ENCODE measurements at regions not wholly inside any gene's neighbourhood (a gene's known extent, or its start where the extent isn't known, plus 50 kb on each side); places are given as distances from the start of the nearest gene placed in this dataset.

- H3K9me1 ChIP-seq (ENCODE audit: control insufficient read depth, insufficient read depth, low read length): no peaks in the 10 kb centered on the region
- no peak for TF ChIP-seq BRF1 (IDR thresholded peaks at IDR 0.05; ENCODE audit: borderline replicate concordance, extremely low read depth, insufficient read length)
- no peak for TF ChIP-seq PHF8 (IDR thresholded peaks at IDR 0.05; ENCODE audit: borderline replicate concordance, low read length)
- no peak for TF ChIP-seq JUN (IDR thresholded peaks at IDR 0.05; ENCODE audit: borderline replicate concordance, low read depth, low read length)
- no peak for TF ChIP-seq JUN (CRISPR knock-in tag; IDR thresholded peaks at IDR 0.05; ENCODE audit: borderline replicate concordance)
- TF ChIP-seq PTBP1 (IDR thresholded peaks at IDR 0.05; ENCODE audit: low read depth, low read length): no peak
- TF ChIP-seq FOSL1 (tag; conservative IDR thresholded peaks at IDR 0.05): no peak
- no peak for TF ChIP-seq RUNX1 (IDR thresholded peaks at IDR 0.05; ENCODE audit: low read depth)
- TF ChIP-seq ZNF780A (CRISPR knock-in tag; IDR thresholded peaks at IDR 0.05): no peak
- no peak for TF ChIP-seq ZNF224 (CRISPR knock-in tag; IDR thresholded peaks at IDR 0.05)
- TF ChIP-seq ZNF778 (CRISPR knock-in tag; IDR thresholded peaks at IDR 0.05): no peak
- no peak for TF ChIP-seq MYC (IDR thresholded peaks at IDR 0.05; ENCODE audit: low read depth, low read length)
- no peak for TF ChIP-seq MYC (CRISPR knock-in tag; IDR thresholded peaks at IDR 0.05; ENCODE audit: borderline replicate concordance, low read depth)
- TF ChIP-seq E2F3 (CRISPR knock-in tag; IDR thresholded peaks at IDR 0.05): no peak
- TF ChIP-seq POLR3G (IDR thresholded peaks at IDR 0.05; ENCODE audit: extremely low read depth, insufficient read length, insufficient replicate concordance): no peak
- no peak for TF ChIP-seq POLR2AphosphoS5 (IDR thresholded peaks at IDR 0.05; ENCODE audit: control insufficient read depth, insufficient read depth, low read depth, low read length)
- no peak for TF ChIP-seq HINFP (tag; conservative IDR thresholded peaks at IDR 0.05; ENCODE audit: low read depth)
- TF ChIP-seq MAZ (CRISPR knock-in tag; conservative IDR thresholded peaks at IDR 0.05 in 1 of 2, IDR thresholded peaks at IDR 0.05 in 1 of 2): no peak
- no peak for TF ChIP-seq ZNF143 (CRISPR knock-in tag; IDR thresholded peaks at IDR 0.05)
- TF ChIP-seq PHTF2 (CRISPR knock-in tag; IDR thresholded peaks at IDR 0.05): no peak
- no peak for TF ChIP-seq ZNF354B (CRISPR knock-in tag; IDR thresholded peaks at IDR 0.05)
- ChIA-PET POLR2A (no interaction called here), CTCF (ENCODE audit: low intra/inter-chr PET ratio) (no interaction called here)
- intact Hi-C loops (cut with micrococcal nuclease): no loop called here
- in situ Hi-C loops (cut with MboI): no loop called here
- H3K4me2 ChIP-seq (ENCODE audit: insufficient read depth, low read length): no peak overlapping the region
- FAIRE-seq (no peak), DNase-seq (ENCODE audit: extremely low read depth in 1 of 4, low spot score in 3 of 4) (no peak), ATAC-seq (no peak)
- H2AFZ ChIP-seq (ENCODE audit: low read depth, low read length): no peak overlapping the region
- no peaks in the 10 kb centered on the region for H3K36me3 ChIP-seq (ENCODE audit: control insufficient read depth, insufficient read depth, low read length)
- H3K27ac ChIP-seq (ENCODE audit: extremely low read depth, low read depth, low read length): no peak overlapping the region
- H3K79me2 ChIP-seq (ENCODE audit: control insufficient read depth, insufficient read depth, low read length): no peaks in the 10 kb centered on the region
- 0% methylated on average over 1 of the region's 1 CpG for WGBS (ENCODE audit: insufficient coverage, low coverage, missing lambda C conversion rate)
- no TSS peak for BruUV-seq (replicated peaks)
- no peaks in the 10 kb centered on the region for H3K27me3 ChIP-seq (ENCODE audit: control insufficient read depth in 2 of 2, insufficient read depth in 2 of 2, low read length in 2 of 2)
- no peak overlapping the region for H3K9ac ChIP-seq (ENCODE audit: insufficient read depth in 1 of 2, low read depth in 2 of 2, low read length in 2 of 2)
- no peaks in the 10 kb centered on the region for H3K4me1 ChIP-seq (replicated peaks in 1 of 2; ENCODE audit: control insufficient read depth in 2 of 2, insufficient read depth in 2 of 2, low read length in 2 of 2)
- H4K20me1 ChIP-seq (replicated peaks; ENCODE audit: control insufficient read depth, insufficient read depth, low read length): no peaks in the 10 kb centered on the region
- no peak overlapping the region for H3K4me3 ChIP-seq
- no peaks in the 10 kb centered on the region for H3K9me3 ChIP-seq (replicated peaks; ENCODE audit: control insufficient read depth, insufficient read depth, low read depth, low read length)
Measured at GRCh38 chr18:61669320-61669719, 223.5 kb downstream of the RNF152 start.

Measured in K562 (cell line).